ENCODE measurements at regions not wholly inside any gene's neighbourhood (a gene's known extent, or its start where the extent isn't known, plus 50 kb on each side); places are given as distances from the start of the nearest gene placed in this dataset.

DNA sequence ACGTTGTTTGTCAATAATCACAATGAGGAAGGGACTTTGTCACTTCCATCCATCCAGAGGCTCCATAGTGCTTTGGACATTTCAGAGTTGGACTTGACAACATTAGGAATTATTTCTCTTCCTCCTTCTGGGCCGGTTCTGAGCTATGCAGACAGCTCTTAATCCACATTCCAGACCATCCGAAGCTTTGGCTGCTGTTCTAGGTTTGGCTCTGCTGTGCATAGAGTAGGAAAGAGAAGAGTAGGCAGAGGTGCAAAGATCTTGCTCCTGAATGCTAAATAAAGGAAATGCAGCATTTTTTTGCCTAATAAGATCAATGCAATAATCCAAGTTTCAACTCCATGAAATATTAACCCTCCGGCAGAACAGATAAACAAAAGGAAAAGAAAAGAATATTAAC is 216.3 kb upstream of the PRNP start:
- Histone ChIP-seq H3K27me3 (replicated peaks in 1 of 4; ENCODE audit: control insufficient read depth in 3 of 4, extremely low read depth in 1 of 4, insufficient read depth in 3 of 4, low read length in 3 of 4) (no peaks in the 10 kb centered on the region; a peak in 1 of 7 replicates), H2BK20ac (ENCODE audit: low read length) (no peak overlapping the region), H2AFZ (ENCODE audit: low read length) (no peak overlapping the region), H3K14ac (ENCODE audit: insufficient read length) (no peak overlapping the region), H3K36me3 (ENCODE audit: control insufficient read depth in 2 of 4, insufficient read depth in 4 of 4, low read length in 3 of 4) (no peaks in the 10 kb centered on the region), H3K23ac (ENCODE audit: insufficient read length) (no peak overlapping the region), H3K56ac (replicated peaks; ENCODE audit: insufficient read length, low read depth, low read length) (no peak overlapping the region), H2BK15ac (ENCODE audit: low read length) (no peak overlapping the region), H3K4me1 (replicated peaks in 1 of 4; ENCODE audit: control insufficient read depth in 3 of 4, insufficient read depth in 4 of 4, low read length in 3 of 4) (no peaks in the 10 kb centered on the region), H3K9ac (replicated peaks in 1 of 4; ENCODE audit: extremely low read depth in 1 of 4, low read depth in 3 of 4, low read length in 3 of 4) (no peak overlapping the region), H2BK120ac (replicated peaks; ENCODE audit: low read depth, low read length) (no peak overlapping the region), H3K4me3 (ENCODE audit: extremely low read depth in 1 of 4, insufficient read depth in 2 of 4, low read depth in 3 of 4, low read length in 4 of 4) (no peak overlapping the region), H3K79me1 (ENCODE audit: low read depth, low read length) (no peaks in the 10 kb centered on the region), H3K27ac (ENCODE audit: low read depth, low read length) (no peak overlapping the region), H3K23me2 (ENCODE audit: low read depth, low read length) (peaks cover 2% of the 10 kb centered on the region; the same call in 1 of the 2 replicates), H3K18ac (ENCODE audit: extremely low read depth, low read length) (no peak overlapping the region), H2BK5ac (ENCODE audit: low read depth, low read length) (no peak overlapping the region), H4K5ac (ENCODE audit: insufficient read length, low read depth, low read length) (no peak overlapping the region), H3K9me3 (ENCODE audit: insufficient read depth in 2 of 2, low read depth in 1 of 2, low read length in 1 of 2) (no peaks in the 10 kb centered on the region), H3K4ac (replicated peaks; ENCODE audit: insufficient read length, low read depth, low read length) (no peak overlapping the region), H2BK12ac (ENCODE audit: low read depth, low read length) (no peak overlapping the region), H4K20me1 (replicated peaks in 1 of 2; ENCODE audit: control insufficient read depth in 1 of 2, insufficient read depth in 2 of 2, low read length in 2 of 2) (no peaks in the 10 kb centered on the region), H4K8ac (ENCODE audit: extremely low read depth, insufficient read depth, low read length) (no peak overlapping the region), H2AK5ac (ENCODE audit: low read depth, low read length) (no peak overlapping the region), H3K4me2 (ENCODE audit: insufficient read depth in 1 of 2, low read depth in 2 of 2, low read length in 2 of 2) (no peak overlapping the region), H3K79me2 (ENCODE audit: control insufficient read depth in 1 of 2, insufficient read depth in 2 of 2, low read length in 2 of 2) (no peaks in the 10 kb centered on the region), H4K91ac (replicated peaks; ENCODE audit: insufficient read length, low read length) (no peak overlapping the region)
- no peak for TF ChIP-seq RFX5 (IDR thresholded peaks at IDR 0.05; ENCODE audit: borderline replicate concordance, low read depth, low read length)
- TF ChIP-seq TCF12 (IDR thresholded peaks at IDR 0.05; ENCODE audit: low read depth, low read length): no peak
- ChIA-PET POLR2A (ENCODE audit: partially characterized antibody) (no interaction called here), CTCF (ENCODE audit: partially characterized antibody) (interaction anchor here (1.1 kb wide), 1 partner anchor 99 kb away, joined by 6 read pairs; no protein-coding TSS in a partner anchor)
- DNase-seq (ENCODE audit: low read depth in 1 of 2, low spot score in 2 of 2) (no peak), FAIRE-seq (no peak)
- WGBS, 2 experiments (ENCODE audit: extremely low coverage in 1 of 2, insufficient coverage in 1 of 2, insufficient read length in 1 of 2, insufficient replicate concordance in 2 of 2, low coverage in 1 of 2, low lambda C conversion rate in 2 of 2, missing lambda C conversion rate in 1 of 2): 95% methylated on average over 4 of the region's 4 CpGs; no CpG with 5 or more reads in 1 of the 2 experiments

Measured in H1 (cell line).